ENCODE measurements at regions not wholly inside any gene's neighbourhood (a gene's known extent, or its start where the extent isn't known, plus 50 kb on each side); places are given as distances from the start of the nearest gene placed in this dataset.

DNA sequence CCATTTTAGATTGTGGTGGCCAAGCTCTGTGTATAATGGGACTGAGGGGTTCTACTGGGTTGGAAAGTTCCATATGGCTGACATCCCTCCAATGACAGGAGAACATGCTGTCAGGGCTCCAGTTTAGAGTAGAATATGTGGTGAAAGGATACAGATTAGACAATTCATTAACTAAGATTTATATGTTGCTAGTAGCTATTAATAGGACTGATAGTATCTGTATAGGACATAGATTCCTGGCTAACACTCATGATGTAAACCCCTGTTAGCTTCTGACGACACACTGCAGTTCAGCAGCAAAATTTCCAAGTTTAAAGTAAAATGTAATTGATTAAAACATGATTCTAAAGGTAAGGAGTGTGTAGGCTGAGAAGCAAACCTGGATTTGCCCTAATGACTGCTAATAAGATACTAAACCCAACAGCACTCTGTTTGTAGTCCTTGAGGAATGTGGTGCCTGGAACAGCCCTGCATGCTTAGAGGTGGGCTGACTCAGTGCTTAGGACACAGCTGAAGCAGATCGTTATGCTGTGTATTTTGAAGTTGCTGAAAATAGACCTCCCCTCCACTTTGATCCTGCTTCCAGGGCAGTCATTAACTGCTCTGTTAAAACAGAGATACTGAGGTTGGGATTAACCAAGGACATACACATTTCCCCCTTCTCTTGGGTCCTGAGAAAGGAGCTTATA lies 1129.6 kb downstream of the SORCS3 start:
- no peak for DNase-seq (ENCODE audit: low spot score in 2 of 2)
- intact Hi-C loops (cut with DNase I; ENCODE audit: low total_unique reads), result no loop called here
- no peak for TF ChIP-seq POLR2A (IDR thresholded peaks at IDR 0.05)
- 17 to 23% methylated on average over 2 of the region's 2 CpGs for WGBS, 2 donors
- no peak overlapping the region for H3K4me3 ChIP-seq (ENCODE audit: low read depth, poor library complexity, severe bottlenecking)

DNA sequence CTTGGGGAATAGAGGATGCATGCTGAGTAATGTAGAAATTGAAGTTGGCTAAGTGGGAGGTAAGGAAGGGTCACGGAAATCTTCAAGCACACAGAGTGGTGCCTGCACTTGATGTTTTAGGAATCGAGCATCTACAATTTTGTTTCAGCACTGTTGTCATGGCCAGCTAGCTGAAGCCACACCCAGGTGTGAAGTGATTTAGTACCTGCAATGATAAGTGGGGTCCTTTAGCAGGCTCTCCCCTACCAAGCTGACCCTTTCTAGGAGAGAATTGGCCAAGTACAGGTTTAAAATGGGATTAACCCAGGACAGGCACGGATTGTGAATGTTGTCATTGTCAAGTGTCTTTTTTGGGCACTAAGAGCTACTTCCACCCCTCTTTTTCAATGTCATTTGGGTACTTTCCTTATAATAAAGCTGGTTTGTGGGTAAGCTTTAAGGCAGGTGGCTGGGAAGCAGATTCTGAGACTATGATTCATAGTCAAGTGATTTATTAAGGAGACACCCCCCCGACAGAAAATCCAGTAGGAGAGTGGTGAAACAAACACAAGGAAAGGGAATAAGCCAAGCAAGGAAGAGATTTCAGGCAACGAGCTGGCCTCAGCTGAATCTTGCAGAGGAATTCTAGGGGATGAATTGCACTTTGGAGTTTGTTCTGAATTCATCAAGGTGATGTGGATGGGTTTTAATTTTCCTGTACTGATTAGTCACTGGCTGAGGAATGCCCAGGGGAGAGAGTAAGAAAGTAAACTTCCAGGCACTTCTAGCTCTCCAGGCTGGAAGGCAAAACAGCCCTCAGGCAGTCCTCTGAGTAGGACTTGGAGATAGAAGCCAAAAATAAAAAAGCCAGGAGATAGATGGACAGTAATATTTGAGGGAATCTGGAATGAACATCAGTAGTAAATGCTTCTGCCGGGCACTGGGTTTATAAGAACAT lies 1128.4 kb downstream of the SORCS3 start:
- intact Hi-C loops (cut with DNase I; ENCODE audit: low total_unique reads), result no loop called here

DNA sequence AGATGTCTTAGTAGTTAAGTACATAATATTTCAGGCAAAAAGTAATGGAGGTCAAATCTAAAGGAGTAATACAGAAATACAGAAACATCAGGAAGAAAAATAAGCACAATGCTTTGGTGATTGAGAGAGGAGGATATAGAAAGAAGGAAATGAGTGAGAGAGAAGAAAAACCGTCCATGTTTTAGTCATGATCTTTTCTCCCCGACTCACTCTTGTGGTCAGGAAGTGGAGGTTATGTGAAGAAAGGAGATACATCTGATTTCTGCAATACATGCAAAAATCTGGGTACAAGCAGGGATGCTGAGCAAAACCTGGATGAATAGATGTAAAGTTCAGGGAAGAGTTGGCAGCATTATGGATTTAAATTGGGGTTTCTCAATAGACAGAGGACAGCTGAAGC lies 1122.5 kb downstream of the SORCS3 start:
- no peak overlapping the region for H3K4me3 ChIP-seq (ENCODE audit: low read depth, poor library complexity, severe bottlenecking)
- no peak for DNase-seq (ENCODE audit: low spot score in 2 of 2)
- no peak for TF ChIP-seq POLR2A (IDR thresholded peaks at IDR 0.05)
- TF ChIP-seq CTCF (IDR thresholded peaks at IDR 0.05), result no peak
- 41 to 49% methylated on average over 2 of the region's 2 CpGs for WGBS, 2 donors
- intact Hi-C loops (cut with DNase I; ENCODE audit: low total_unique reads), result no loop called here

More for the DNA sequence above, 1128.4 kb downstream of the SORCS3 start:
- no peak for DNase-seq (ENCODE audit: low spot score in 2 of 2)
- TF ChIP-seq CTCF (IDR thresholded peaks at IDR 0.05), result no peak
- TF ChIP-seq POLR2A (IDR thresholded peaks at IDR 0.05), result no peak
- 37 to 47% methylated on average over 6 of the region's 6 CpGs for WGBS, 2 donors
- no peak overlapping the region for H3K4me3 ChIP-seq (ENCODE audit: low read depth, poor library complexity, severe bottlenecking)

GRCh38 chr10:105761576-105762260 lies 1120.6 kb downstream of the SORCS3 start:
- H3K4me3 ChIP-seq (ENCODE audit: low read depth, poor library complexity, severe bottlenecking), result no peak overlapping the region
- no peak for TF ChIP-seq POLR2A (IDR thresholded peaks at IDR 0.05)
- no peak for TF ChIP-seq CTCF (IDR thresholded peaks at IDR 0.05)
- no peak for DNase-seq (ENCODE audit: low spot score in 2 of 2)
- WGBS, 2 donors, result 56 to 67% methylated on average over 4 of the region's 4 CpGs
- intact Hi-C loops (cut with DNase I; ENCODE audit: low total_unique reads), result no loop called here

DNA sequence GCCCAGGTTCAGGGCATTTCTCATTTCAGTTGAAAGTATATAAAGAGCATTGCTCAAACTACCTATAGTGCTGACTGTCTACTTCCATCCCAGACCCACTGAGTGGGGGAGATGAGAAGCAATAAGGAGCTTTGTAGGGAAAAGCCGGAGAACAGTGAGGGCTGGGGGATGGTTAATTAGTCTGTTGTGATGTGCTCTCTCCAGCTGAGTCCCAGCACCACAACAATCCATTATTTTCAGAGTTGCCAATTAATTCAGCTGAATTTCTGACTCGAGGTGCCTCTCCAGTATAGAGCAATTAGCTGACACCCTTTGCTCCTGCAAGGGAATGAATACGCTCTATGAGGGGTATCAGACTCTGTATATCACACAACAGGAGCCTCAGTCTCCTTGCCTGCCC lies 1118.6 kb downstream of the SORCS3 start:
- 56 to 62% methylated on average over 3 of the region's 3 CpGs for WGBS, 2 donors
- DNase-seq (ENCODE audit: low spot score in 2 of 2), result no peak
- H3K4me3 ChIP-seq (ENCODE audit: low read depth, poor library complexity, severe bottlenecking), result no peak overlapping the region
- TF ChIP-seq CTCF (IDR thresholded peaks at IDR 0.05), result no peak
- TF ChIP-seq POLR2A (IDR thresholded peaks at IDR 0.05), result no peak
- intact Hi-C loops (cut with DNase I; ENCODE audit: low total_unique reads), result no loop called here

All from lower leg skin (tissue), 4 donors.